ENCODE measurements at regions not wholly inside any gene's neighbourhood (a gene's known extent, or its start where the extent isn't known, plus 50 kb on each side); places are given as distances from the start of the nearest gene placed in this dataset.

- no peaks in the 10 kb centered on the region for H3K36me3 ChIP-seq (ENCODE audit: control insufficient read depth in 4 of 4, insufficient read depth in 3 of 4, low read depth in 1 of 4, low read length in 3 of 4)
- 80% methylated on average over 6 of the region's 6 CpGs for WGBS
- H3K27ac ChIP-seq (ENCODE audit: low read depth in 1 of 2, low read length in 2 of 2): no peak overlapping the region
- TF ChIP-seq, protein P1, sequence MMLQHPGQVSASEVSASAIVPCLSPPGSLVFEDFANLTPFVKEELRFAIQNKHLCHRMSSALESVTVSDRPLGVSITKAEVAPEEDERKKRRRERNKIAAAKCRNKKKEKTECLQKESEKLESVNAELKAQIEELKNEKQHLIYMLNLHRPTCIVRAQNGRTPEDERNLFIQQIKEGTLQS (IDR thresholded peaks at IDR 0.05): no peak
- TF ChIP-seq CTCF (IDR thresholded peaks at IDR 0.05; ENCODE audit: low read depth, low read length, missing input control) (no peak), FOXA2 (IDR thresholded peaks at IDR 0.05) (no peak), YY1 (IDR thresholded peaks at IDR 0.05) (no peak), HNF4A (conservative IDR thresholded peaks at IDR 0.05) (no peak)
- TF ChIP-seq, protein P2, sequence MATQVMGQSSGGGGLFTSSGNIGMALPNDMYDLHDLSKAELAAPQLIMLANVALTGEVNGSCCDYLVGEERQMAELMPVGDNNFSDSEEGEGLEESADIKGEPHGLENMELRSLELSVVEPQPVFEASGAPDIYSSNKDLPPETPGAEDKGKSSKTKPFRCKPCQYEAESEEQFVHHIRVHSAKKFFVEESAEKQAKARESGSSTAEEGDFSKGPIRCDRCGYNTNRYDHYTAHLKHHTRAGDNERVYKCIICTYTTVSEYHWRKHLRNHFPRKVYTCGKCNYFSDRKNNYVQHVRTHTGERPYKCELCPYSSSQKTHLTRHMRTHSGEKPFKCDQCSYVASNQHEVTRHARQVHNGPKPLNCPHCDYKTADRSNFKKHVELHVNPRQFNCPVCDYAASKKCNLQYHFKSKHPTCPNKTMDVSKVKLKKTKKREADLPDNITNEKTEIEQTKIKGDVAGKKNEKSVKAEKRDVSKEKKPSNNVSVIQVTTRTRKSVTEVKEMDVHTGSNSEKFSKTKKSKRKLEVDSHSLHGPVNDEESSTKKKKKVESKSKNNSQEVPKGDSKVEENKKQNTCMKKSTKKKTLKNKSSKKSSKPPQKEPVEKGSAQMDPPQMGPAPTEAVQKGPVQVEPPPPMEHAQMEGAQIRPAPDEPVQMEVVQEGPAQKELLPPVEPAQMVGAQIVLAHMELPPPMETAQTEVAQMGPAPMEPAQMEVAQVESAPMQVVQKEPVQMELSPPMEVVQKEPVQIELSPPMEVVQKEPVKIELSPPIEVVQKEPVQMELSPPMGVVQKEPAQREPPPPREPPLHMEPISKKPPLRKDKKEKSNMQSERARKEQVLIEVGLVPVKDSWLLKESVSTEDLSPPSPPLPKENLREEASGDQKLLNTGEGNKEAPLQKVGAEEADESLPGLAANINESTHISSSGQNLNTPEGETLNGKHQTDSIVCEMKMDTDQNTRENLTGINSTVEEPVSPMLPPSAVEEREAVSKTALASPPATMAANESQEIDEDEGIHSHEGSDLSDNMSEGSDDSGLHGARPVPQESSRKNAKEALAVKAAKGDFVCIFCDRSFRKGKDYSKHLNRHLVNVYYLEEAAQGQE (IDR thresholded peaks at IDR 0.05): no peak
- H3K27me3 ChIP-seq (ENCODE audit: control insufficient read depth in 4 of 4, insufficient read depth in 4 of 4, low read length in 3 of 4): no peaks in the 10 kb centered on the region
- no peak overlapping the region for H3K9ac ChIP-seq (ENCODE audit: low read depth in 1 of 2, low read length in 2 of 2)
- H3K4me3 ChIP-seq (ENCODE audit: low read depth in 1 of 3, low read length in 3 of 3): no peak overlapping the region
- no peaks in the 10 kb centered on the region for H3K4me1 ChIP-seq (ENCODE audit: control insufficient read depth in 4 of 4, insufficient read depth in 4 of 4, low read length in 3 of 4)
- no peak for DNase-seq (ENCODE audit: low spot score)
- no peaks in the 10 kb centered on the region for H3K9me3 ChIP-seq (ENCODE audit: control insufficient read depth in 4 of 4, low read length in 3 of 4)
Measured at GRCh38 chr5:168204165-168204564, 87.3 kb upstream of the WWC1 start.

DNA sequence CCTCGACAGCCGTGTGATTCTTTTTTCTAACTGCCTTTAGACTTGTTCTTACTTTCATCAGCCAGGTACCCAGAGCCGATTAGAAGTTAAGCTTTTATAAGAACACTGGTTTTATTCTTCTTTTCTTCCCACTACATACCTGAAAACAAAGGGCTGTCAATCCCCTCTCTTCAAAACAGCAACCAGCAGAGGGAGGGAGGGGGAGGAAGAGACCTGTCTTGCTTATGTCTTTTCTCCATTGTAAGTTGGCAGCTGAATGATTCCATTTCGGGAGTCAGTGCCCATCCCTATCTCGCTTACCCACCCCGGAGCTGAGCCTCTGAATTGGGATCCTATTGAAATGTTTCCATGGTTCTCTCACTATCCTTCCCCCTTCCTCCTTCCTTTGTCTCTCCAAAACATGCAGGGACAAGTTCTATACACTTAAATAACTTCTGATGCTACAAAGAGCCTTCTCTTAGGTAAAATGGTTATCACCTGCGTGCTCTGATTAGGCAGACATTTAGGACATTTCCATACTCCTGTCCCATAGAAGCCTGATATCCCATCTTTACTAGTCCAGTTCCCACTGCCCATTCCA is 83.9 kb upstream of the WWC1 start:
- Histone ChIP-seq H3K4me3 (ENCODE audit: low read depth in 1 of 3, low read length in 3 of 3) (no peak overlapping the region), H3K27ac (ENCODE audit: low read depth in 1 of 2, low read length in 2 of 2) (no peak overlapping the region), H3K4me1 (ENCODE audit: control insufficient read depth in 4 of 4, insufficient read depth in 4 of 4, low read length in 3 of 4) (no peaks in the 10 kb centered on the region), H3K27me3 (ENCODE audit: control insufficient read depth in 4 of 4, insufficient read depth in 4 of 4, low read length in 3 of 4) (no peaks in the 10 kb centered on the region), H3K9ac (ENCODE audit: low read depth in 1 of 2, low read length in 2 of 2) (no peak overlapping the region), H3K9me3 (ENCODE audit: control insufficient read depth in 4 of 4, low read length in 3 of 4) (no peaks in the 10 kb centered on the region), H3K36me3 (ENCODE audit: control insufficient read depth in 4 of 4, insufficient read depth in 3 of 4, low read depth in 1 of 4, low read length in 3 of 4) (no peaks in the 10 kb centered on the region)
- no peak for TF ChIP-seq RXRA (IDR thresholded peaks at IDR 0.05)
- TF ChIP-seq, protein P3, sequence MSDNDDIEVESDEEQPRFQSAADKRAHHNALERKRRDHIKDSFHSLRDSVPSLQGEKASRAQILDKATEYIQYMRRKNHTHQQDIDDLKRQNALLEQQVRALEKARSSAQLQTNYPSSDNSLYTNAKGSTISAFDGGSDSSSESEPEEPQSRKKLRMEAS (IDR thresholded peaks at IDR 0.05): no peak
- TF ChIP-seq RAD21 (IDR thresholded peaks at IDR 0.05): no peak
- 86% methylated on average over 7 of the region's 7 CpGs for WGBS
- no peak for DNase-seq (ENCODE audit: low spot score)

DNA sequence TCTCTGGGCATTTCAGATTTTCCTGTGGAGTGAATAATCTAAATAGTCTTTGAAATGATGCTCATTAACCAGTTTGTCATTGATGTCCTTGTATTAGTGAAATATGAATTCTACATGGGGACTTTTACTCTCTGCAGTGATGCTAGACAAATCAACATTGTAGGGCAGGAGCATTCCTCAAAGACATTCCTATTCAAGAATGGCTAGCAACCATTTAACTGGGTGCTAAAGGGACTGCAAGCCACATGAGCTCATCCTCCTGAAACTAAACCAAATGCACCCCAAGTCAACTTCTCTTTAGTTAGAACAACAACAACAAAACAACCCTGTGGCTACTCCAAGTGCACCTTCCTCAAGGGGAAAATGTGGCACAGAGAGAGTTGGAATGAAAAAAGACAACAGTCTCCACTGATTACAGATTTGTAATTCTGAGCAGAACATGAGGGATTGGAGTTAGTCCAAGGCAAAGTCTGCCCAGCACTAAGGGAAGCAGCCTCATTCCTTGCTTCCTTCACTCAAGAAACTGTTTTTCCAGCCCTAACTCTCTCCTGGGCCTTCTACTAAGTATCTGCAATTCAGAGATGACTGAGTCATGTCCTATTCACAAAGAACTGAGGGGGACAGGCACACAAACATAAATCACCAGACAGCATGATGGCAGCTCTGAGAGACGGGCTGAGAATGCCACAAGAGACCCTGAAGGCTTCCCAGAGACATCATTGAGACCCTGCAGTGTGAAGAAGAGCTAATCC is 82.0 kb upstream of the WWC1 start:
- Histone ChIP-seq H3K9me3 (ENCODE audit: control insufficient read depth in 4 of 4, low read length in 3 of 4) (no peaks in the 10 kb centered on the region), H3K9ac (ENCODE audit: low read depth in 1 of 2, low read length in 2 of 2) (no peak overlapping the region), H3K27ac (ENCODE audit: low read depth in 1 of 2, low read length in 2 of 2) (no peak overlapping the region), H3K4me3 (ENCODE audit: low read depth in 1 of 3, low read length in 3 of 3) (no peak overlapping the region), H3K4me1 (ENCODE audit: control insufficient read depth in 4 of 4, insufficient read depth in 4 of 4, low read length in 3 of 4) (no peaks in the 10 kb centered on the region), H3K36me3 (ENCODE audit: control insufficient read depth in 4 of 4, insufficient read depth in 3 of 4, low read depth in 1 of 4, low read length in 3 of 4) (no peaks in the 10 kb centered on the region), H3K27me3 (ENCODE audit: control insufficient read depth in 4 of 4, insufficient read depth in 4 of 4, low read length in 3 of 4) (no peaks in the 10 kb centered on the region)
- 69% methylated on average over 1 of the region's 1 CpG for WGBS
- no peak for DNase-seq (ENCODE audit: low spot score)
- no peak for TF ChIP-seq HNF4G (IDR thresholded peaks at IDR 0.05)
- TF ChIP-seq, protein P2 (IDR thresholded peaks at IDR 0.05): no peak
- TF ChIP-seq TAF1 (conservative IDR thresholded peaks at IDR 0.05): no peak
- TF ChIP-seq FOXA1 (IDR thresholded peaks at IDR 0.05): no peak
- no peak for TF ChIP-seq CTCF (IDR thresholded peaks at IDR 0.05; ENCODE audit: low read depth, low read length, missing input control)
- no peak for TF ChIP-seq GABPA (IDR thresholded peaks at IDR 0.05 in 1 of 2, conservative IDR thresholded peaks at IDR 0.05 in 1 of 2)
- TF ChIP-seq, protein P3 (IDR thresholded peaks at IDR 0.05): no peak
- TF ChIP-seq YY1 (IDR thresholded peaks at IDR 0.05): no peak

Data from liver (tissue), 8 donors.